ENCODE measurements at regions not wholly inside any gene's neighbourhood (a gene's known extent, or its start where the extent isn't known, plus 50 kb on each side); places are given as distances from the start of the nearest gene placed in this dataset.

DNA sequence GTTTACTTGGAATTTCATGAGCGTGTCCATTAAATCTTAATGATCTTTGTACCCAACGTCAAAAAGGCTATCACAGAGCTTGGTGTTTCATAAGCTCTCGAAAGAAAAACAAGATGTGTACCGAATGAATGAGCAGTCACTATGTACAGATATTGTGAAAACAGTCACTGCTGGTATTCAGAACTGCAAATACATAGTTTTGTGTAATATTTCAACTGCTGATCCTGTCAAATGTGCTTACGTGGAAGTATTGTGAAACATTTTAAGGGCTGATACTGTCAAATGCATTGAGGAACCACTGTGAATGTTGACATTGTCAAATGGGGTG, 184.2 kb upstream of the KLHL29 start:
- H3K4me3 ChIP-seq (ENCODE audit: low read depth, low read length) = no peak overlapping the region
- H3K36me3 ChIP-seq (ENCODE audit: control insufficient read depth, insufficient read depth, low read length) = no peaks in the 10 kb centered on the region
- no peak for DNase-seq (ENCODE audit: low read depth)
- TF ChIP-seq CTCF (IDR thresholded peaks at IDR 0.05; ENCODE audit: insufficient read depth, low read length, poor library complexity, severe bottlenecking) = no peak
- H3K27me3 ChIP-seq (ENCODE audit: control insufficient read depth, insufficient read depth, low read length) = no peaks in the 10 kb centered on the region

GRCh38 chr2:23203383-23203782, 181.6 kb upstream of the KLHL29 start:
- no peak overlapping the region for H3K4me3 ChIP-seq (ENCODE audit: low read depth, low read length)
- DNase-seq (ENCODE audit: low read depth) = no peak
- no peak for TF ChIP-seq CTCF (IDR thresholded peaks at IDR 0.05; ENCODE audit: insufficient read depth, low read length, poor library complexity, severe bottlenecking)
- no peaks in the 10 kb centered on the region for H3K27me3 ChIP-seq (ENCODE audit: control insufficient read depth, insufficient read depth, low read length)
- no peaks in the 10 kb centered on the region for H3K36me3 ChIP-seq (ENCODE audit: control insufficient read depth, insufficient read depth, low read length)

GRCh38 chr2:23204685-23205242, 180.2 kb upstream of the KLHL29 start:
- no peaks in the 10 kb centered on the region for H3K36me3 ChIP-seq (ENCODE audit: control insufficient read depth, insufficient read depth, low read length)
- no peak for DNase-seq (ENCODE audit: low read depth)
- TF ChIP-seq CTCF (IDR thresholded peaks at IDR 0.05; ENCODE audit: insufficient read depth, low read length, poor library complexity, severe bottlenecking) = no peak
- no peak overlapping the region for H3K4me3 ChIP-seq (ENCODE audit: low read depth, low read length)
- H3K27me3 ChIP-seq (ENCODE audit: control insufficient read depth, insufficient read depth, low read length) = no peaks in the 10 kb centered on the region

DNA sequence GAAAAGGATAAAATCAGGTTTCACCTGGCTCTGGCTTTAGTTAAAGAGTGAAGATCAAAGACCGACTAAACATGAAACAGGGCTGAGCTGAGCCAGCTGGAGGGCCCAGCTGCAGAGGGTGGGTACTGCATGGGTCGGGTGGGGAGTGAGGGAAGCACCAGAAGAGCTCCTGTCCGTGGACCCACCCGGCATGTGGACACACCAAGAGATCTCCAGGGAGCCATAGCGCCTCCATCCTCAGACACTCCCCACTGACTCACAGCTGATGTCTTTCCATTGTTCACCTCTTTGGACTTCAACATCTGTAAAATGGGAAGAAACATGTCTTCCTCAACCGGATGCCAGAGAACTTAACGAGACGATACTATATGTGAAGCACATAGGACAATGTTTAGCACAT, 178.3 kb upstream of the KLHL29 start:
- Histone ChIP-seq H3K4me3 (ENCODE audit: low read depth, low read length) (no peak overlapping the region), H3K36me3 (ENCODE audit: control insufficient read depth, insufficient read depth, low read length) (no peaks in the 10 kb centered on the region), H3K27me3 (ENCODE audit: control insufficient read depth, insufficient read depth, low read length) (no peaks in the 10 kb centered on the region)
- TF ChIP-seq CTCF (IDR thresholded peaks at IDR 0.05; ENCODE audit: insufficient read depth, low read length, poor library complexity, severe bottlenecking) = no peak
- DNase-seq (ENCODE audit: low read depth) = no peak

DNA sequence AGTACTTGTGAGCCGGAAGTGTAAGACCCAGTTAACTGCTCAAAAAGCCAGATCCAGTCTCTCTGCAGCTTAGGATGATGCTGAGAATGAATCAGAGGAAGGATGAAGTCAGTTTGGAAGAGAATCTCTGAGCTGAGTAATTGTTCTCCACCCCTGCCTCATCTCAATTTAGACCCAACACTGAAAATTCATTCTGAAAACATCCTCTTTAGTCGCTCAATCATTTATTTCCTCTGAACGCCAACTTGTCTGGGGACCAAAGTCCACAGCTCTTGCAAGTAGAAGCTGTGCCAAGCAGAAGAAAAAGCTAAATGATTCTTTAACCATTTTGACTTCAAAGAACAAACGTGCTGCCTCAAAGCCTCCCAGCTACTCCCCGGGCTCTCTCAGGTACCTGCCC, 177.1 kb upstream of the KLHL29 start:
- Histone ChIP-seq H3K4me3 (ENCODE audit: low read depth, low read length) (no peak overlapping the region), H3K36me3 (ENCODE audit: control insufficient read depth, insufficient read depth, low read length) (no peaks in the 10 kb centered on the region), H3K27me3 (ENCODE audit: control insufficient read depth, insufficient read depth, low read length) (no peaks in the 10 kb centered on the region)
- no peak for TF ChIP-seq CTCF (IDR thresholded peaks at IDR 0.05; ENCODE audit: insufficient read depth, low read length, poor library complexity, severe bottlenecking)
- no peak for DNase-seq (ENCODE audit: low read depth)

- no peak for DNase-seq (ENCODE audit: low read depth)
- TF ChIP-seq CTCF (IDR thresholded peaks at IDR 0.05; ENCODE audit: insufficient read depth, low read length, poor library complexity, severe bottlenecking) = no peak
- Histone ChIP-seq H3K36me3 (ENCODE audit: control insufficient read depth, insufficient read depth, low read length) (no peaks in the 10 kb centered on the region), H3K4me3 (ENCODE audit: low read depth, low read length) (no peak overlapping the region), H3K27me3 (ENCODE audit: control insufficient read depth, insufficient read depth, low read length) (no peaks in the 10 kb centered on the region)
Measured at GRCh38 chr2:23208339-23208738, 176.6 kb upstream of the KLHL29 start.

All from kidney epithelial cell (primary cell).